Parathyroid adenoma (tissue), 2 donors: ENCODE measurements at regions not wholly inside any gene's neighbourhood (a gene's known extent, or its start where the extent isn't known, plus 50 kb on each side); places are given as distances from the start of the nearest gene placed in this dataset.

Source experiments
- H2AFZ ChIP-seq: fragments of 300-600 bp; sonication (generic); one replicate; pipeline ENCODE4 v1.7.0; 2017; ENCODE audit warnings: antibody characterized with exemption, mild to moderate bottlenecking
- H3K27ac ChIP-seq: fragments of 300-600 bp; sonication (generic); one replicate; pipeline ENCODE4 v1.7.0; 2017
- H3K27me3 ChIP-seq: fragments of 300-600 bp; sonication (generic); one replicate; pipeline ENCODE4 v1.7.0; 2017; ENCODE audit warnings: low read length; ENCODE audit not compliant: control insufficient read depth, insufficient read depth
- H3K36me3 ChIP-seq: fragments of 300-600 bp; sonication (generic); one replicate; pipeline ENCODE4 v1.7.0; 2017; ENCODE audit warnings: low read length; ENCODE audit not compliant: control insufficient read depth, insufficient read depth
- H3K4me1 ChIP-seq: fragments of 300-600 bp; sonication (generic); one replicate; pipeline ENCODE4 v1.7.0; 2017; ENCODE audit warnings: control low read depth
- H3K4me2 ChIP-seq: fragments of 300-600 bp; sonication (generic); one replicate; pipeline ENCODE4 v1.7.0; 2017; ENCODE audit warnings: low read length
- H3K4me3 ChIP-seq: fragments of 300-600 bp; sonication (generic); one replicate; pipeline ENCODE4 v1.7.0; 2017; ENCODE audit warnings: low read depth, low read length
- H3K79me2 ChIP-seq: fragments of 300-600 bp; sonication (generic); one replicate; pipeline ENCODE4 v1.7.0; 2017; ENCODE audit warnings: control low read depth
- H3K9ac ChIP-seq: fragments of 300-600 bp; sonication (generic); one replicate; pipeline ENCODE4 v1.7.0; 2017; ENCODE audit warnings: mild to moderate bottlenecking
- H3K9me3 ChIP-seq: fragments of 300-600 bp; sonication (generic); one replicate; pipeline ENCODE4 v1.7.0; 2017; ENCODE audit warnings: low read length; ENCODE audit not compliant: control insufficient read depth
- TF ChIP-seq, protein P1 (sequence below): fragments of 300-600 bp; sonication (generic); IDR thresholded peaks from one replicate; pipeline ENCODE4 v1.7.0; 2017; ENCODE audit warnings: antibody characterized with exemption, mild to moderate bottlenecking
- donor health status: primary hyperparathyroidism.

DNA sequence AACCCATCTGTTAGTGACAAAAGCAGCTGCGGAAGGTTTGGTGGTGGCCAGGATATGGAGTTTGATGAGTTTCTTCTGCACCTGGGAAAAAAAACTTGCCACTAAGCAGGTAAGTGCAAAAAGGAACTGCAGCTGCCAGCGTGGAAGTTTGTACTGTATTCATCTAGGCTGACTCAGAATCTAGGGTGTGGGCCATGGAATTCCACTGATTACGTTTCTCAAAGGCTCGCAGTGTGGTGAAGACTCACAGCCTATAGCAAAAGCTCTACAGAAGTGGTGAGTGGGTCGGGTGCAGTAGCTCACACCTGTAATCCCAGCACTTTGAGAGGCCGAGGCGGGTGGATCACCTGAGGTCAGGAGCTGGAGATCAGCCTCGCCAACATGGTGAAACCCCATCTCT, 334.6 kb upstream of the GRM7 start:
- H3K4me2 ChIP-seq: no peak overlapping the region
- H3K9me3 ChIP-seq: no peaks in the 10 kb centered on the region
- no peak overlapping the region for H2AFZ ChIP-seq
- H3K79me2 ChIP-seq: no peaks in the 10 kb centered on the region
- no peaks in the 10 kb centered on the region for H3K4me1 ChIP-seq
- no peak overlapping the region for H3K9ac ChIP-seq
- H3K36me3 ChIP-seq: no peaks in the 10 kb centered on the region
- H3K27me3 ChIP-seq: no peaks in the 10 kb centered on the region
- no peak overlapping the region for H3K4me3 ChIP-seq
- no peak overlapping the region for H3K27ac ChIP-seq
- TF ChIP-seq, protein P1, sequence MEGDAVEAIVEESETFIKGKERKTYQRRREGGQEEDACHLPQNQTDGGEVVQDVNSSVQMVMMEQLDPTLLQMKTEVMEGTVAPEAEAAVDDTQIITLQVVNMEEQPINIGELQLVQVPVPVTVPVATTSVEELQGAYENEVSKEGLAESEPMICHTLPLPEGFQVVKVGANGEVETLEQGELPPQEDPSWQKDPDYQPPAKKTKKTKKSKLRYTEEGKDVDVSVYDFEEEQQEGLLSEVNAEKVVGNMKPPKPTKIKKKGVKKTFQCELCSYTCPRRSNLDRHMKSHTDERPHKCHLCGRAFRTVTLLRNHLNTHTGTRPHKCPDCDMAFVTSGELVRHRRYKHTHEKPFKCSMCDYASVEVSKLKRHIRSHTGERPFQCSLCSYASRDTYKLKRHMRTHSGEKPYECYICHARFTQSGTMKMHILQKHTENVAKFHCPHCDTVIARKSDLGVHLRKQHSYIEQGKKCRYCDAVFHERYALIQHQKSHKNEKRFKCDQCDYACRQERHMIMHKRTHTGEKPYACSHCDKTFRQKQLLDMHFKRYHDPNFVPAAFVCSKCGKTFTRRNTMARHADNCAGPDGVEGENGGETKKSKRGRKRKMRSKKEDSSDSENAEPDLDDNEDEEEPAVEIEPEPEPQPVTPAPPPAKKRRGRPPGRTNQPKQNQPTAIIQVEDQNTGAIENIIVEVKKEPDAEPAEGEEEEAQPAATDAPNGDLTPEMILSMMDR: no peak

DNA sequence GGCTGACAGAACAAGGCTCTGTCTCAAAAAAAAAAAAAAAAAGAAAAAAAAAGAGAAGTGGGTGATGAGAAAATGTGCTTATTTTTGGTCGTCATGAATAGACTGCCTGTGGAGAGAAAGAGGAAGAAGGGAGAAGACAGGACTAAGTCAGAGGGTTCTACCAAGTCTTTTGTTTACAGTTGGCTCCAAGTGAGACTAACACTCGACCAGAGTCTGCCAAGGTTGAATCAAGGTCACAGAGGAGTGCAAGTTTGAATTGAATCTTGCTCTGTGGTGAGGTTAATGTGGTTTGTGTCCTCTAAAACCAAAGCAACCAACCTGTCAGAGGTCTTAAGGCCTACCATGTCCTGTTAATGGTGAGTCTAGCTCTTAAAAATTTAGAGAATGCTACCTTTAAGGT, 334.1 kb upstream of the GRM7 start:
- Histone ChIP-seq H3K4me2 (no peak overlapping the region), H3K27ac (no peak overlapping the region), H2AFZ (no peak overlapping the region), H3K9ac (no peak overlapping the region), H3K27me3 (no peaks in the 10 kb centered on the region), H3K79me2 (no peaks in the 10 kb centered on the region), H3K9me3 (no peaks in the 10 kb centered on the region), H3K4me1 (no peaks in the 10 kb centered on the region), H3K36me3 (no peaks in the 10 kb centered on the region), H3K4me3 (no peak overlapping the region)
- TF ChIP-seq, protein P1: no peak

DNA sequence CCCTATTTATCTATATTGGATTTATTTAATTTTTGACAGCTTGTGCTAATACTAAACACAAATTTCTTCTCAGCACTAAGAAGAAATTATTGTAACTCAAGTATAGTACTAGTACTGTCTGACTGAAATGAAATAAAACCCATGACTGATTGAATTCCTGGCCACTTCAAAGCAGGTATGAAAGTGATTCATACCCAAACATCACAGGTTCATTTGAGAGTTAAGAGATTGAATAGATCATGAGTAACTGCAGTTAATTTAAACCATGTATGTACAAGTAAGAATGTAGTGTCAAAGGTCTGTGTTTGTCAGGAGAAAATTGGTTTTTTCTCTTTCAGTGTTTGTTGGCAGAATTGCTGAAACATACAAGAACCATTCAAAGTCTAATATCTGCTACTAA, 332.0 kb upstream of the GRM7 start:
- TF ChIP-seq, protein P1: no peak
- H3K36me3 ChIP-seq: no peaks in the 10 kb centered on the region
- H3K27ac ChIP-seq: no peak overlapping the region
- no peak overlapping the region for H2AFZ ChIP-seq
- H3K79me2 ChIP-seq: no peaks in the 10 kb centered on the region
- no peaks in the 10 kb centered on the region for H3K9me3 ChIP-seq
- H3K4me2 ChIP-seq: no peak overlapping the region
- H3K4me1 ChIP-seq: no peaks in the 10 kb centered on the region
- no peak overlapping the region for H3K9ac ChIP-seq
- H3K4me3 ChIP-seq: no peak overlapping the region
- no peaks in the 10 kb centered on the region for H3K27me3 ChIP-seq

DNA sequence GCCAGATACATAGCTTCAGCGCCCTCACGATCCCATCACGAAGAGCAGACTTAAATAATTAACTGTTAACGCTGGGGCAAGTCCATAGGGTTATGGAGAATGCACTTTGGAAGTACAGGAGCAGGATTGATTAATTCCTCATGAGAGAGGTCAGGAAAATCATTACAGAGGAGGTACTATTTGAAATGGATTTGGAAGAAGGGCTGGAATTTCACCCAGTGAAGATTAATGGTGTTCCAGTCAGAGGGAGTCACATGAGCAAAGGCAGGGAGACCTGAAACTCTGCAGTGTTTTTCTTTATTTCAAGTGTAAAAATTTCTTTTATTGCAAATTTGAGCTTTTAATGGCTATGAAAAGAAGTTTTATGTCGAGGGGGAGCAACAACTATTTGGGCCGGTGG, 329.8 kb upstream of the GRM7 start:
- no peaks in the 10 kb centered on the region for H3K9me3 ChIP-seq
- no peaks in the 10 kb centered on the region for H3K79me2 ChIP-seq
- no peak overlapping the region for H3K4me3 ChIP-seq
- no peaks in the 10 kb centered on the region for H3K4me1 ChIP-seq
- H3K36me3 ChIP-seq: no peaks in the 10 kb centered on the region
- TF ChIP-seq, protein P1: no peak
- no peak overlapping the region for H3K9ac ChIP-seq
- H3K27me3 ChIP-seq: no peaks in the 10 kb centered on the region
- no peak overlapping the region for H3K4me2 ChIP-seq
- no peak overlapping the region for H2AFZ ChIP-seq
- H3K27ac ChIP-seq: no peak overlapping the region

DNA sequence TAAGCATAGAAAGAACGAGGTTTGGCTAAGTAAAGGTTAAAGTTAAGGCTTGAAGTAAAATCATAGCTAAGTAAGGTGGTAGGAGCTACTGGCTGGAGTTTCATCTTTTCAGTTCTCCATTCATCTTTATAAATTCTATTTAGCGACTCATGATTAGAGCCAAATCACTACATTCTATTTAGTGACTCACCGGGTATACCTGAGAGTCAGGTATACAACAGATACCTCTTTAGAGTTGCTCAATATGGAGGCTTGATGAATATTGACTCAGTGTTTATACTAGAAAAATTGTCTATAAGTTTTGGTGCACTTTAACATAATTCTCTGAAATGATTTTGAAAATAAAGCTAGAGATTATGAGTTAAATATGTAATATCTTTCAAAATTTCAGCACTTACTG, 328.8 kb upstream of the GRM7 start:
- no peaks in the 10 kb centered on the region for H3K9me3 ChIP-seq
- TF ChIP-seq, protein P1: no peak
- no peaks in the 10 kb centered on the region for H3K27me3 ChIP-seq
- H3K4me3 ChIP-seq: no peak overlapping the region
- no peak overlapping the region for H3K27ac ChIP-seq
- no peak overlapping the region for H3K4me2 ChIP-seq
- H3K4me1 ChIP-seq: no peaks in the 10 kb centered on the region
- no peaks in the 10 kb centered on the region for H3K36me3 ChIP-seq
- H2AFZ ChIP-seq: no peak overlapping the region
- H3K9ac ChIP-seq: no peak overlapping the region
- H3K79me2 ChIP-seq: no peaks in the 10 kb centered on the region
